Activated naive CD8-positive, alpha-beta T cell treated with anti-CD3 and anti-CD28 coated beads, Interleukin-2, amount 50 U/mL, for 16 hours (primary cell): ENCODE measurements at regions not wholly inside any gene's neighbourhood (a gene's known extent, or its start where the extent isn't known, plus 50 kb on each side); places are given as distances from the start of the nearest gene placed in this dataset.

Source experiments
- DNase-seq: peaks from one replicate; pipeline ENCODE4 v3.0.0-alpha.2; 2020; ENCODE audit warnings: low read depth, low spot score

DNA sequence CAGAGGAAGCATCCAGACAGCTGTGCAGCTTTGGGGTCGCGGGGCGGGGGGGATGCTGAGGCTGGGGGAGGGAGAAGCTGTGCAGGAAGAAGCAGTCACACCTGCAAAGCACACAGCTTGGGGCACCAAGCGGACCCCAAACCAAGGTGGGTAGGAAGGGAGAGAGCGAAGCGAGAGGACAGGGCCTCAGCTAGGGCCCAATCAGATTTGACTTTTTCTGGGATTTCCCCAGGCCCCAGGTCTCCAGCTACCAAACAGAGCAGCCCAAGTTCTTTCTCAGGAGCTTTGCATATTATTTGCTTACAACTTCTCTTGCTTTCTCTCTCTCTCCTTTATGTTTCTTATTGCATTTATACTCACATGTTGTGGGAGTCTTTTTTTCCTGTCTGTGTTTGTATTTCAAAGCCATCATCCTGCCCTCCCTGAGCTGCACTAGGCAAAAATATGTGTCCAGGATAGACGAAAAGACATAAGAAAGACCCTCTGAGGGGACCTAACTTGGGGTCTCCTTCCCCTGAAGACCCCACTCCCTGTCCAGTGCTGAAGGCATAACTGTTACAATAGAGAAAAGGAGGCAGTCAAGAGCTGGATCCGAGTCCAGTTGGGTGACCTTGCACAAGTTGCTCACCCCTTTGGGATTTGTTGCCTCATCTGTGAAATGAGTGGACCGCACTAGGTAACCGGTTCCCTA lies 50.6 kb upstream of the SMNDC1 start:
- no peak for DNase-seq

DNA sequence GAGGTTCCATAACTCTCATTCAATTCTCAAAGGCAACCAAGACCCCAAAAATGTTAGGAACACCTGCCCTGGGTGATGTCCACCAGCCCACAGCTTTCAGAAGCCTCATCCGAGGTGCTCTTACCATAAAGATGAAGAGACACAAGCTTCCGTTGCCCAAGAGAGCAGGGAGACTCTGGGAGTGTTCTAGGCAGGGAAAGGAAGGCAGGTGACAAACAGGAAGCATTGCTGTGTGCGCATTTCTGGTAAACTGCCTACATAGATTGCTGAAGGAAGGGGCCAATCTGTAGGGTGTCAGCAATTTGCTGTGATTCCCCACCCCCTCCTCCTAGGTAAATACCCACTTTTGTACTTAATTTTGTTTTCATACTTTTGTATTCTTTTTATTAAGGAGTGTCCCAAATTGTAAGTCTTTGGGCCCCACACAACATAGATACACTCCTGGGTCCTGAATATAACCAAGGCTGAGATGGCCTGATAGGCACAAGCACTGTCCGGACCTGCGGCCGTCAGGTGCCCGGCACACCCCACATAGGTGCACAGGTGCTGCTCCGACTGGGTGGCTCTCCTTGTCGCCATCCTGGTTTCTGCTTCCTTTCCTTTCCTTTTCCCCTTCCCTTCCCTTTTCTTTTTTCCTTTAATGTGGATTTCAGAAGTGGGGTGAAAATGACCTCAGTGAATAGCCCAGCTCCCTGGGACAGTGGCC lies 51.4 kb upstream of the SMNDC1 start:
- no peak for DNase-seq

DNA sequence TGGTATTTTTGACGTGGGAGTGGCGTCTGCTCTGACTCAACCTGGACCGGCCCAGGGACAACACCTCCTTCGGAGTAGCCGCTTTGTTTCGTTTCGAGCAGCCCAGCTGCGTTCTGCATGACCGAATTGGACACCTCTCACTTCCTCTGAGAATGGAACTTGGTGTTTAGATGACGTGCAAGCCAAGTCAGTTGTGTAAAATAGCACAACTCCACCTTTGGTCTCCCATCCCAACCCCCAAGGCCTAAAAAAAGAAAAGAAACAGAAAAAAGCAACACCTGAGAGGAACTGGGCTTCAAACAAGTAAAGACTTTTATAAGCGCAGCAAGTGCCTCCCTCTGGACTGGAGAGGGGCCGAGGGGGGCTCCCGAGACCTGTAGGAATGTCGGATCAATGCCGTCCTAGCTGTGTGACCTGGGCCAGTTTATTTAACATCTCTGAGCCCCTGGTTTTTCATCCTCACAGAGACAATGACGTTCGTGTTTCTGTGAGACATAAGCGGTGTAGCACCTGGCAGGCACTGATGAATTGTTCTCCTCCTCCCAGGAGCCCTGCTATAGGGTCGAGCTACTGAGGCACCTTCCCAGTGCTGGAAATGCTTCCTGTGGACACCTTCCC lies 52.0 kb upstream of the SMNDC1 start:
- no peak for DNase-seq

DNA sequence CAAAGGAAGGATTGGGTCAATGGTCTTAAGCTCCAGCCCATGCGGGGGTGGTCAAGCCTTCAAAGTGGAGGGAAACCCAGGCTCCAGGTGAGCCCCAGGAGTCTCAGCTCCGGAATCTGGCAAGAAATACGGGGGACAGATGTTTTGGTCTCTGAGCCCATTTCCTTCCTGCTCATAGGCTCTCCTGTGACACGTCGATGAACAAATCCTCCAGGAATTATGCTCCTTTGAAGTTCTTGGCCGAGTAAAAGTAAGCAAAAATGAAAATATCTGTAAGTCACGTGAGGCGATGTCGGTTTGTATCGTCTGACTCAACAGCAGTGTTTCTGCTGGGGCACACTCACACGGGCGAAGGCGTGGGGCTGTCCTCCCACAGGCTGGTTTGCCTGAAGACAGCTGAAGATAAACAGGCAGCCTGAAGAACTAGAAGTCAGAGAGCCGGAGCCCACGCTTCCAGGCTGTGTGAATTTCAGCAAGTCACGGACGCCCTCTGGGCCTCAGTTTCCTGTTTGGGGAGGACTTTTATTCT lies 52.6 kb upstream of the SMNDC1 start:
- no peak for DNase-seq

DNA sequence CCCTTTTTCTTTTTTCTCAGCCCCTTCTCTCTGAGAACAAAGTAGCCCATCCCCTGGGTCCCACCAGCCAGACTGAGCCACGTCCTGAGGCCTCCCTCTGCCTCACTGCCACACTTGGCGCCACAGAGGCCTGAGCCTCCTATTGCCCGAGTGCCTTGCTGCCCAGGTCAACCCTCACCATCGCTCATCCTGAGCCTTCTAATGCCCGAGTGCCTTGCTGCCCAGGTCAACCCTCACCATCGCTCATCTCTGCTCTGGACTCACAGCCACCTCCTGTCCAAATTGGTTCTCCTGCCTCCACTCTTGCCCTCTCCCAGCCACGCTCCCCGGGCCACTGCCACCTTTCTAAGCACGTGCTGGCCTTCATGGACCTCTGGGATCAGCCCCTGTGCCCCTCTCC lies 53.2 kb upstream of the SMNDC1 start:
- no peak for DNase-seq

DNA sequence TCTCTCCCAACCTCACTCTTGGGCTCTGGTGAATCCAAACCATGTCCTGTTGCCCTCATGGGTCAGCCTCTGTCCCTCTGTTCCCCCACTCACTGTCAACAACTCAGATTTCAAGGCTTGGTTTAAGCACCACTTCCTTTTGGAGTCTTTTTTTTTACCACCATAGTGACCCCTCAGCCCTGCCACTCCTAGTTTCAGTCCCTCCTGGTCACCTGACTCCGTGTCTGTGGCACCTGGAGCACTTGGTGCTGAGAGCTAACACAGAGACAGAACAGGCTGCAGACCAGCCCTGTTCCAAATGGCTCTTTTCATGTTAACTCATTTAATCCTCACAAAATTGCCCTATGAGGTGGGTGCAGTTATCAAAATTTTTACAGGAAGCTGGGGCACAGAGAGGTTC lies 53.6 kb upstream of the SMNDC1 start:
- DNase-seq, result no peak

DNA sequence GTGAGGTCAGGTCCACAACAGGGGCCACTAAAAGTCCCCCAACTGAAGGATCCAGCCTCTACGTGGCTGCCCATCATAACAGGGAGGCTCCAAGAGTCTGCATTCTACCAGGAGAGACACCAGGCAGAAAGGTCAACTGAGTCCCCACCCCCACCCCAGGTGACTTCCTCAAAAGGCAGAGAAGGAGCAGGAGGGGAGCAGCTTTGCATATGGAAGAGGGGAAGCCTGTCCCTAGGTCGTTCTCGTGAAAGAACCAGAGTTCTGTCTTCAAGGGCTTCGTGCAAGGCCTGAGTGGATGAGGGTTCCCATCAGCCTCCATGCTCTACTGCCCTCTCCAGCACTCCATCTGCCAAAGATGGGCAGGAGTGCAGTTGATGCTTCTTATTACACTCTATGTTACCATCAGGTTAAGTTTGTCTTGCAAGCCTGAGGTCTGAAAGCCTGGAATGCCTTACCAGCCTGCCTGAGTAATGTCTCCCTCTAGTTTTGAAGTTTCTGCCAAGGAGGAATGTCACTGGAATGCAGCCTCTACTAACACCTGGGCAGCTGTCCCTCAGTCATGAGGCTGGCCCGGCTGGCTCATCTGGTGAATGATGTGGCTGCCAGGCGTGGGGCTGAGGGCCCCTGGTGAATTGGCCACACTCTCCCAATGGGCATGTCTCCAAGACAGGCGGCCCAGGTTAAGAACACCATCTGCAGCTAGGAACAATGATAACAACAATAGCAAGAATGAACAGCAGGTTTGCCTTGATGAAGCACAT lies 54.3 kb upstream of the SMNDC1 start:
- DNase-seq, result no peak

DNA sequence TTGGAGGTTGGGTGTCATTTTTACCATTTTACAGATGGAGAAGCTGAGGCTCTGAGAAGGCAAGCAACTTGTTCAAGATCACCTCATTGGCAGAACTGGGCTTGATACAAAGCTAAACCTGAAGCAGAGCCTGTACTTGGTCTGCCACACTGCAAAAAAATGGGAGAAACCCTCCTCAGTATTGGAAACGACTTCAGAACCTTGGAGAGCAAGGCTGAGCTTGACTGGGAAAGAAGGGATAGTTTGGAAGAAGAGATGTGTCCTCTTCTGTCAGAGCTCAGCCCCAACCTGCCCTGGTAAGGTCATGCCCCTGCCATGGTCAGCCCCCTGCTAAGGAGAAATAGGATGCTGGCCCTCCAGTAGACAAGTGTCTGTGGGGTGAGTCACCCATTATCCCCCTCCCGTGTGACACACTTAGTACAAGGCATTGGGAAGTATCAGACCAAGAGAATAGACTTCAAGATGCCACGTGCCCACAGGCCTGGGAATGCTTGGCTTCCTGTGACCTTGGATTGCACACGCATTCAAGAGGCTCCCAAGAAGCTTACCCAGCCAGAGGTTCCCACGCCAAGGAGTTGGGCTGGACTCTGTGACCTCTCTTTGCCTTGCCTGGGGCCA lies 56.2 kb upstream of the SMNDC1 start:
- DNase-seq, result no peak

DNA sequence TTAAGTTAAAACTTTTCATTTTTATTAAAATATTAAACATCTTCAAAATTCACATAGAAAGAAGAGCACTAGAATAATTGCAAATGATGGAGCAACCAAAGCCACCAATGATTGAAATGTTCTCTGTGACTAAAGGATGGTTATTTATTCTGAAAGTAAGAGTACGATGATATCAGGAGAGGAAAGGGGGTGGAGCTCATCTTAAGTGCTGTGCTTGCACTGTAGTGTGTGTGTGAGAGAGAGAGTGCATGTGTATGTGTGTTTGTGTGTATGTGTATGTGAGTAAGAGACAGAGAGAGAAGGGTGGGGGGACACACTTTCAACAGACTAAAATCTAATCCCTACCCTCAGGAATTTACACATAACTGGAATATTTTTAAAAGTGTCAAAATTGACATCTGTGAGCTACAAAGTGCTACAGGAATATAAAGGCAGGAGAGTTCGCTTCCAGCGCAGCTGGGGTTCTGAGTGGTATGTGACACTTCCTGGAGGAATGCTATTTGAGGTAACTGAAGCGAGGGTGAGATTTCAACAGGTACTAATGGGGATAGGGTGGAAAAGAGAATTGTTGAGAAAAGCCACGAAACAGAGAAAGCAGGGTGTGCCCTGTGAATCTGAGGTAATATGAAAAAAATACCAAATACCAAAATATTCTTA lies 57.2 kb upstream of the SMNDC1 start:
- no peak for DNase-seq

DNA sequence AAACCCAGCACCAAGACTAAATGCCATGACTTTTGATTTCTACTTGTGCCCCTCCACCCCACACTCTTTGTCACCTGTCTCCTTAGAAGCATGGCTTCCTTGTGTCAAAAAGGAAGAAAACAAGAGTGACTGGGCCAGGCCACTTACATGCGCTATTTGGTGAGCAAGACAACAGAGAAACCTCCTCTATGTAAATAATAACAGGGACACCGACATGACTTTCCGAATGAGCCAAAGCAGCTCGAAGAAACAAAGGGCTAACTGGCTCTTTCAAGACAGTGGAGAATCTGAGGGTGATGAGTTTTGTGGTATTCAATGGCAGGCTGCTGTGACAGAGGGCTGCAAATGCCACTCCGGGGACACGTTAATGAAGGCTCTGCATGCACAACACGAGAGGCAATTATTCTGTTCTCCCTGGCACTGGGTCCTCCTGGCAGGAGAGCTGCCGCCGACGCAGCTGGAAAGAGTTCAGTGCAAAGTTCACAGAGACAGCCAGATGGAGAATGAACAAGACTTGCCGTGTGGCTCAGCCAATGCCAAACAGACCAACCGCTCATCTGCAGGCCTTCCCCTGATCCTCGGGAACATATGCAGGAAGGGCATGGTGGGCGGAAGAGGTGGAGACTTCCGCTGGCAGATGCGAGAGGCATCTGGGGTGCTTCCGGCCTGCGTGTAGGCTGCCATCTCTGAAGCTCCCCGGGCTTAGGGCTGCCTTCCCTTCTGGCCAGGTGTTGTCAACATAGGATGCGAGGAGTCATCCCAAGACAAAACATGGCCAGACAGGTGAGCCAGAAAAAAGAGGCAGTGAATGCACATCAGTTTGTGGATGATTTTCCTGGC lies 59.1 kb upstream of the SMNDC1 start:
- no peak for DNase-seq

DNA sequence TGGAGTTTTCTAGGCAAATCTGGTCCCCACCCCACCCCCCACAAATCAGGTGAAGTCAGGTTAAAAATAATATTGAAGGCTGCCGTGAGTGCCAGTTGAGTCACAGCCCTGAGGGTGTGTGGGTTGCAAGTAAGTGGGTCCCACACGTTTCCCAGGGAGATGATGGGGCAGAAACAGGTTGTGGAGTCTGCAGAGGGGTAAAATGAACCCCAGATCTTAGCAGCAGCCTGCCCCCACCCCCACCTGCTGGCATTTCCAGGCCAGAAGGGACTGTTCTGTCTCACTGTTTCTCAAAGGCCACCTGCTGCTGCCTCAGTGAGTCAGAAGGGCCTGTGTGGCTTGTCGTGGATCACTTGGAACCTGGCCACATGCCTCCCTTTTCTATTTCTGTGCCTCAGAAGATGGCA lies 59.8 kb upstream of the SMNDC1 start:
- no peak for DNase-seq

DNA sequence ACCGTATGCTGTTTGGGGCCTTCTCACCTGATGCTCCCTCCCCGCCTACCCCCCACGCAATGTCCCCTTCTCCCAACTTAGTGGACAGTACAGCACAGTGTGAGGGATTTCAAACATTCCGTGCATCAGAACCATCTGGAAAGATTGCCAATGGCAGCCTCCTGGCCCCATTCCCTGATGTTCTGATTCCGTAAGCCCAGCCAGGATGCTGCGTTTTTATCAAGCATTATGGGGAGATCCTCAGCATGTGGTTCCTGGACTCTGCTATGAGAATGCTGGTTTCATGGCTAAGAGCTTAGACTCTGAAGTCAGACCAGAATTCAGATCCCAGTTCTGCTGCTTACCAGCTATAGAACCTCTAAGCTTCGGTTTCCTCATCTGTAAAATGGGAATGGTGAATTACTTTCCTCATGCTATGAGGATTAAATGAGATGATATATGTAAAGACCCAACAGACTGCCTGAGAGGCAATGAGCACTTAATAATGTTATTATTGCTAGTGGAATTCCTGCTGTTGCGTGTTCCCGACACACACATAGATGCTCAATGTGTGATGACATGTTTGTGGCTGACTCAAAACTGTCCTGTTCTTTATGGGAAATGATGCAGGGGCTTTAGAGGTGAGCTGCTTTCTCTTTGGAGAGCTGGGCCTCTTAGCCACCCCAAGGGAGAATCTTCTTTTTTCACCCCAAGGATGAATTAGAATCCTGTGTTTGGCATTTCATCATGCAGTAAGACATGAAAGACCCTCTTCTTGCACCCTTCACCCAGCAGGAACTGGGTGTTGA lies 60.8 kb upstream of the SMNDC1 start:
- no peak for DNase-seq

DNA sequence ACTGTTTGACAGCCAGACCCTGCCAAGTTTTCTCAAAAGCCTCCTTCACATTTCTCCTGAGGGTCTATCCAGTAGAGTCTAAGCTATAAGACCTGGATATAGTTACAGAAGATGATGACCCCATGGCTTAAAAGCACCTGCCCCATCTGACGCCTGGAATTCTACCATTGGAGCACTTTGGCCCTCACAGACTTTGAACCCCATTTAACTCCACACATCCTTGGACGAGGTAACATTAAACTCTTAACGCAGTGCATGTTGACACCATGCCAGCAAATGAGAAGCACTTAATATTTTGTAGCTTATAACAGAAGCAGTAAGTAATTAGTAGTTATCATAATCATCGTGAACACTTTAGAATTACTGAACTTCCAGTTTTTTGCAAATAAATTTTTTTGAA lies 61.9 kb upstream of the SMNDC1 start:
- DNase-seq, result no peak

DNA sequence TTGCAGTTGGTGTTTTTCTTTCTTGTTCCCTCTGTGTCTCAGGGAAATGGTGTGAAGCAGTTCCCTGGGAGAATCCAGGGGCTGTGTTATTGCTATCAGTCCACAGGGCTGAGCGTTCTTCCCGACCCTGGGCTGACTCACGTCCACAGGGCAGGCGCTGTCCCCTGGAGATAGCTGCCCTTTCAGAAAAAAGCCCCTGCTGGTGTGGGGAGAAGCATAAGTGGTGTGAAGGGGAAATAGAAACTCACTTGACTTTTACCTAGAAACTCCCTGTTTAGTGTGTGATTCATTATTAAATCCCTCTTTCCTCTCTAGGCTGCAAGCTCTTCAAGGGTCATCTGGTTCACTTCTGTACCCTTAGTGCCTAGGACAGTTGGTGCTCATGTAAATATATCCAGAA lies 63.3 kb upstream of the SMNDC1 start:
- no peak for DNase-seq

DNA sequence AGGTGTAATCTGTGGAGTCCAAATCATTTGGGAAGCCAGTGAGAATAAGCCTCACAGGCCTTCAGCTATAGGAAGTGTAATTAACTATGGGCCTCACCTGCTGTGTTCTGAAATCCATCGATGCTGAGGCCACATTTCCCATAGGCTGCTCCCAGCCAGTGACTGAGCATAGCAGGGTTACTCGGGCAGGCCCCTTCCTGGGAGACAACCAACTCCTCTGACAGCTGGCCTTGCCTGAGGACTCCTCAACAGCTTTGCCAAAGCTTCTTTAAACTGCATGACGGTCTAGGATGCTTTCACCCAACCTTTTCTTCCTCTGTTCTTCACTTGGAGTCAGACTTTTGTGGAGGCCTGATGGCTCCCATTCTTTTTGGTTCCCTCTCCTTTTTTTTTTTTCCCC lies 63.8 kb upstream of the SMNDC1 start:
- no peak for DNase-seq

DNA sequence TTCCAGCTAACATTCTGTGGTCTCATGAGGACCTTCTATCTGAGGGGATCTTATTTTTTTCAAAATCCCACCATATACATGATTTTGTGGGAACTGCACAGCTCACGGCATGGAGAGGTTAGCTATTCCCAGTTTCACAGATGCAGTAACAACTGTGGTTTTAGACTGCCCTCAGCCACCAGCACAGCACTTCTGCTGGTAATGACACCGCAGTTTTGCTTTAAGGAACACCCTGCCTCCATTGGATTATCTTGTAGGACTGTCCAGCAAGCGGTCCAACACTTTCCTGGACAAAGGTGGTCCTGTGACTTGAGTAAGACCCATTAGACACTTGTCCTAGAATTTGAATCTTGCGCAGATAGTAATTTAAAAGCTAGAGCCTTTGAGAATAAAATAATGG lies 65.3 kb upstream of the SMNDC1 start:
- DNase-seq, result no peak

DNA sequence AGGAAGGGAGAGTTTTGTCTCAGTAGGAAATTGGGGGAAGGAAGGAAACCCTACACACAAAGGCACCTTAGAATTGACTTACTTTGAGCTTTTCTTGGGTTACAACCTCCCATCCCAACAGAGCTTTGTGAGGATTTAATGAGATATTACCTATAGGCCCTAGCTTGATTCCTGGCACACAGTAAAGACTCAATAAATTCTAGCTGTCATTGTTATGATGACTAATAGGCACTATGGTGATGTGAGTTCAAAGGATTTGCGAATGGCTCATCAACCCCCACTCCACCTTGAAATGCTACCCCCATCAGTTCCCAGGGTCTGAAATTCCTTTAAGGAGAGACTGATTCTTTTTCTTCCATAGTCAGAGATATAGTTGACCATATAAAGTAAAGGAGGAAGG lies 67.9 kb upstream of the SMNDC1 start:
- DNase-seq, result no peak

DNA sequence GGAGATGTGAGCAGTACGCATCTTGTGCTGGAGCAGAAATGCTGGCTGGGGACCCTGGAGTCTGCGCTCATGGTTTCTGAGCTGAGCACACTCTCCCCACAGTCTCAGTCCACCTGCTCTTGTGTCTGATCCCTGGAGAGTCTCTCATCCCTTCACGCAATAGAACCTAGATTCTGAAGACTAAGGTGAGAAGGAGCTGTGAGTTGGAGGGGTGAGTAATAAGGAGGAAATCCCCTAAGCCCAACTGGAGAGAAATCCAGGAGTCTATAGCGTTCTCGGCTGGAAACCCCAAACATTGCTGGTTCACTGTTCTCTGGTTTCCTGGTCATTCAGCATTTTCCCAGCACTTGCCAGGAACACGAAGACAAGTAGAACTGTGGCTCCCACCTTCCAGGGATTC lies 68.3 kb upstream of the SMNDC1 start:
- no peak for DNase-seq

DNA sequence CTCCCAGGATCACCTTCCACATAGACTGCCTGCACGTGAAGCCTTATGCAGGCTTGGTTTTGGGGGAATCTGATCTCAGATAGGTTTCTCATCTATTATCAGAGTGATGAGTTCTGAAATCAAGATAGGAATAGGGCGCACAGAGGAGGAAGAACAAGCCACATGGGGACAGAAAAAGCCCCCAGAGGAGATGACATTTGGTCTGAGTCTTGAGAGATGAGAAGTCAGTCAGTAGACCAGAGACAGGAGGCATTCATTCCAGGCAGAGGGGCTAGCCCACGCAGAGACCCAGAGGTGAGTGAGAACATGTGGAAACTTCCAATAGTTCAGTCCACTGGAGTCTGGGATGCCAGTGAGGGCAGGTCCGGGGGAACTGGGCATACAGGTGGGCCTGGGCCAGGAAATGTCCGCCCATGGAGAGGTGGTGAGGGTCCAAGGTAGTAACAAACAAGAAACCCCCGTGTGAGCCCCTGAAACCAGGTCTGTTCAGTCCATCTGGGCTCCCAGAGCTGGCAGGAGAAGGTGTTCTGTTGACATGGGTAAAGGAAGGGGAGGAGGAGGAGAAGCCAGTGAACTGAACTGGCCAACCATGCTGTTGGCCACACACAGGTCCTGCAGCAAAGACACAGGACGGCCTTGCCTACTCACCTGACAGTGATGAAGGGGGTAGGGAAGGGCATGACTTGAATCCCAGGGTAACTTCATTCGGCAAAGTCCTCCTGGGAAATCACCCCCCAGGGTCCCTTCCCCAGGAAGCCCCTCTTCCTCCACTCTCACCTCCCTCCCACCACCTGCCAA lies 69.3 kb upstream of the SMNDC1 start:
- no peak for DNase-seq
